HL-60/S4 treated with phorbol 12-myristate 13-acetate at 8.2 ng/mL for 4 days and 3 days (cell line): ENCODE measurements at regions not wholly inside any gene's neighbourhood (a gene's known extent, or its start where the extent isn't known, plus 50 kb on each side); places are given as distances from the start of the nearest gene placed in this dataset.

Experiments
- in situ Hi-C: fragments of 300-500 bp; cut with MboI; formaldehyde crosslinking; loops from 2 replicates; pipeline ENCODE4 v1.15.0; 2022; ENCODE audit warnings: low sequenced_read_pairs

- in situ Hi-C loops = no loop called here
Measured at GRCh38 chr1:88247666-88248065, 436.4 kb upstream of the PKN2 start.

GRCh38 chr1:88250915-88251314, 433.2 kb upstream of the PKN2 start:
- in situ Hi-C loops = no loop called here

GRCh38 chr1:88252745-88253144, 431.3 kb upstream of the PKN2 start:
- in situ Hi-C loops = no loop called here

- in situ Hi-C loops = no loop called here
Measured at GRCh38 chr1:88265606-88266005, 418.5 kb upstream of the PKN2 start.

- in situ Hi-C loops = no loop called here
Measured at GRCh38 chr1:88266051-88266450, 418.0 kb upstream of the PKN2 start.

- in situ Hi-C loops = no loop called here
Measured at GRCh38 chr1:88272216-88272615, 411.9 kb upstream of the PKN2 start.

GRCh38 chr1:88274431-88274830, 409.6 kb upstream of the PKN2 start:
- in situ Hi-C loops = no loop called here

- in situ Hi-C loops = no loop called here
Measured at GRCh38 chr1:88275259-88275862, 408.7 kb upstream of the PKN2 start.

- in situ Hi-C loops = no loop called here
Measured at GRCh38 chr1:88276163-88276562, 407.9 kb upstream of the PKN2 start.

GRCh38 chr1:88284066-88284465, 400.0 kb upstream of the PKN2 start:
- in situ Hi-C loops = no loop called here

- in situ Hi-C loops = no loop called here
Measured at GRCh38 chr1:88284666-88285366, 399.3 kb upstream of the PKN2 start.

GRCh38 chr1:88286716-88287115, 397.4 kb upstream of the PKN2 start:
- in situ Hi-C loops = no loop called here

- in situ Hi-C loops = no loop called here
Measured at GRCh38 chr1:88288571-88288970, 395.5 kb upstream of the PKN2 start.

GRCh38 chr1:88289401-88290102, 394.5 kb upstream of the PKN2 start:
- in situ Hi-C loops = no loop called here

- in situ Hi-C loops = no loop called here
Measured at GRCh38 chr1:88291611-88292354, 392.3 kb upstream of the PKN2 start.

GRCh38 chr1:88293691-88294190, 390.3 kb upstream of the PKN2 start:
- in situ Hi-C loops = no loop called here

GRCh38 chr1:88296227-88296626, 387.8 kb upstream of the PKN2 start:
- in situ Hi-C loops = no loop called here

- in situ Hi-C loops = no loop called here
Measured at GRCh38 chr1:88296642-88297041, 387.4 kb upstream of the PKN2 start.

GRCh38 chr1:88298506-88298905, 385.6 kb upstream of the PKN2 start:
- in situ Hi-C loops = no loop called here

- in situ Hi-C loops = no loop called here
Measured at GRCh38 chr1:88300752-88301263, 383.3 kb upstream of the PKN2 start.

GRCh38 chr1:88302843-88303486, 381.1 kb upstream of the PKN2 start:
- in situ Hi-C loops = no loop called here
